Neuronal stem cell (in vitro differentiated cells): ENCODE measurements at regions not wholly inside any gene's neighbourhood (a gene's known extent, or its start where the extent isn't known, plus 50 kb on each side); places are given as distances from the start of the nearest gene placed in this dataset.

Source experiments
- DNase-seq: peaks from one replicate; pipeline ENCODE4 v3.0.0-alpha.2; 2013; ENCODE audit warnings: low spot score
- H2AFZ ChIP-seq: one replicate; pipeline ENCODE4 v1.6.1; 2013; ENCODE audit warnings: mild to moderate bottlenecking, low read length, inconsistent platforms
- H2AK5ac ChIP-seq: 2 replicates; pipeline ENCODE4 v1.6.1; 2013; ENCODE audit warnings: low read depth, mild to moderate bottlenecking, inconsistent platforms, low read length, moderate library complexity, mixed read lengths
- H2BK120ac ChIP-seq: 2 replicates; pipeline ENCODE4 v1.6.1; 2013; ENCODE audit warnings: low read depth, mild to moderate bottlenecking, inconsistent platforms, low read length, moderate library complexity, mixed read lengths
- H2BK12ac ChIP-seq: one replicate; pipeline ENCODE4 v1.6.1; 2013; ENCODE audit warnings: low read length, inconsistent platforms
- H2BK15ac ChIP-seq: 2 replicates; pipeline ENCODE4 v1.6.1; 2013; ENCODE audit warnings: mild to moderate bottlenecking, low read length, inconsistent platforms, mixed read lengths
- H2BK5ac ChIP-seq: one replicate; pipeline ENCODE4 v1.6.1; 2013; ENCODE audit warnings: inconsistent platforms, mild to moderate bottlenecking, low read length, moderate library complexity
- H3K14ac ChIP-seq: one replicate; pipeline ENCODE4 v1.6.1; 2013; ENCODE audit warnings: low read length, inconsistent platforms
- H3K18ac ChIP-seq: 2 replicates; pipeline ENCODE4 v1.6.1; 2013; ENCODE audit warnings: low read length, inconsistent platforms
- H3K23ac ChIP-seq: 2 replicates; pipeline ENCODE4 v1.6.1; 2013; ENCODE audit warnings: low read depth, mild to moderate bottlenecking, mixed read lengths, low read length, inconsistent platforms; ENCODE audit not compliant: poor library complexity
- H3K27ac ChIP-seq: replicated peaks from 3 replicates; pipeline ENCODE4 v1.5.1; 2013; ENCODE audit warnings: low read length, inconsistent platforms
- H3K27me3 ChIP-seq, 3 experiments: 2 replicates each; pipeline ENCODE4 v1.6.1; 2013; ENCODE audit warnings: low read length in 3 of 3, mild to moderate bottlenecking in 2 of 3, inconsistent platforms in 1 of 3, low read depth in 1 of 3, mixed read lengths in 1 of 3, moderate library complexity in 1 of 3; ENCODE audit not compliant: control insufficient read depth in 3 of 3, insufficient read depth in 3 of 3
- H3K36me3 ChIP-seq, 2 donors: replicated peaks in 1 of 2; 2 replicates each; pipeline ENCODE4 v1.6.1; 2013; ENCODE audit warnings: low read length in 2 of 2; ENCODE audit not compliant: control insufficient read depth in 2 of 2, insufficient read depth in 2 of 2
- H3K4ac ChIP-seq: 2 replicates; pipeline ENCODE4 v1.6.1; 2013; ENCODE audit warnings: inconsistent platforms, mild to moderate bottlenecking, low read length, moderate library complexity
- H3K4me1 ChIP-seq, 2 donors: 1 replicate in 1 of 2; 2 replicates in 1 of 2; pipeline ENCODE4 v1.6.1; 2013; ENCODE audit warnings: low read length in 2 of 2, low read depth in 1 of 2; ENCODE audit not compliant: control insufficient read depth in 2 of 2, insufficient read depth in 1 of 2
- H3K4me2 ChIP-seq: one replicate; pipeline ENCODE4 v1.6.1; 2013; ENCODE audit warnings: mild to moderate bottlenecking, low read length, inconsistent platforms; ENCODE audit not compliant: insufficient read depth, poor library complexity, severe bottlenecking
- H3K4me3 ChIP-seq, 2 donors: 2 replicates each; pipeline ENCODE4 v1.5.1; 2013; ENCODE audit warnings: low read length in 2 of 2, mild to moderate bottlenecking in 2 of 2, inconsistent platforms in 1 of 2, moderate library complexity in 1 of 2
- H3K79me1 ChIP-seq: one replicate; pipeline ENCODE4 v1.6.1; 2013; ENCODE audit warnings: low read depth, mild to moderate bottlenecking, inconsistent platforms, low read length, moderate library complexity
- H3K9ac ChIP-seq: one replicate; pipeline ENCODE4 v1.6.1; 2013; ENCODE audit warnings: mild to moderate bottlenecking, low read depth, low read length, inconsistent platforms; ENCODE audit not compliant: poor library complexity
- H3K9me3 ChIP-seq, 2 donors: replicated peaks in 1 of 2; 2 replicates each; pipeline versions ENCODE3 to v1.6.1; 2013; ENCODE audit warnings: low read length in 2 of 2, mild to moderate bottlenecking in 2 of 2, inconsistent platforms in 1 of 2, low read depth in 1 of 2, mixed read lengths in 1 of 2, moderate library complexity in 1 of 2; ENCODE audit not compliant: control insufficient read depth in 2 of 2, insufficient read depth in 1 of 2
- H4K8ac ChIP-seq: one replicate; pipeline ENCODE4 v1.6.1; 2013; ENCODE audit warnings: low read depth, mild to moderate bottlenecking, inconsistent platforms, low read length, moderate library complexity
- H4K91ac ChIP-seq: one replicate; pipeline ENCODE4 v1.6.1; 2013; ENCODE audit warnings: low read length, low read depth, mild to moderate bottlenecking, inconsistent platforms; ENCODE audit not compliant: poor library complexity
- WGBS, 2 donors: extraction: QIAGEN DNeasy Blood & Tissue Kit; methylation state at CpG; one replicate each; pipeline ENCODE4 v1.1.7; 2013; ENCODE audit warnings: missing lambda C conversion rate in 2 of 2, mixed read lengths in 1 of 2; ENCODE audit not compliant: insufficient read length in 2 of 2, insufficient replicate concordance in 1 of 2; ENCODE audit errors: extremely low coverage in 2 of 2; 5-methylcytosine and 5-hydroxymethylcytosine counted together

- Histone ChIP-seq H2BK12ac (no peak overlapping the region), H4K8ac (no peak overlapping the region), H3K4ac (no peak overlapping the region), H3K27ac (no peak overlapping the region), H3K18ac (no peak overlapping the region), H3K36me3 (no peaks in the 10 kb centered on the region), H3K4me1 (peaks cover 0 to 2% of the 10 kb centered on the region in 2 donors), H2BK15ac (no peak overlapping the region), H2AFZ (no peak overlapping the region), H3K9me3 (no peaks in the 10 kb centered on the region), H3K14ac (no peak overlapping the region), H3K23ac (no peak overlapping the region), H2BK5ac (no peak overlapping the region), H3K27me3 (no peaks in the 10 kb centered on the region), H3K4me3 (no peak overlapping the region), H2AK5ac (no peak overlapping the region), H3K79me1 (no peaks in the 10 kb centered on the region), H3K9ac (no peak overlapping the region), H4K91ac (no peak overlapping the region), H3K4me2 (no peak overlapping the region), H2BK120ac (no peak overlapping the region)
- no CpG with 5 or more reads among the region's 2 CpGs for WGBS, 2 donors
- DNase-seq: no peak
Measured at GRCh38 chr14:81886588-81886987, 352.9 kb upstream of the SEL1L start.

GRCh38 chr14:81889529-81889928 is 355.9 kb upstream of the SEL1L start:
- Histone ChIP-seq H3K9ac (no peak overlapping the region), H3K4me3 (no peak overlapping the region), H3K36me3 (no peaks in the 10 kb centered on the region), H3K9me3 (no peaks in the 10 kb centered on the region), H2AK5ac (no peak overlapping the region), H3K4me1 (peaks cover 0 to 2% of the 10 kb centered on the region in 2 donors), H4K91ac (no peak overlapping the region), H3K18ac (no peak overlapping the region), H3K4ac (no peak overlapping the region), H3K4me2 (no peak overlapping the region), H3K23ac (no peak overlapping the region), H3K14ac (no peak overlapping the region), H4K8ac (no peak overlapping the region), H2BK120ac (no peak overlapping the region), H3K27me3 (no peaks in the 10 kb centered on the region), H3K27ac (no peak overlapping the region), H2AFZ (no peak overlapping the region), H3K79me1 (no peaks in the 10 kb centered on the region), H2BK15ac (no peak overlapping the region), H2BK12ac (no peak overlapping the region), H2BK5ac (no peak overlapping the region)
- DNase-seq: no peak
- no CpG with 5 or more reads among the region's 2 CpGs for WGBS, 2 donors

GRCh38 chr14:81890020-81890419 is 356.4 kb upstream of the SEL1L start:
- no peak overlapping the region for H2BK5ac ChIP-seq
- H2AK5ac ChIP-seq: no peak overlapping the region
- H4K91ac ChIP-seq: no peak overlapping the region
- H3K18ac ChIP-seq: no peak overlapping the region
- H3K27me3 ChIP-seq: no peaks in the 10 kb centered on the region
- no peaks in the 10 kb centered on the region for H3K9me3 ChIP-seq
- no peak overlapping the region for H3K4me3 ChIP-seq
- no peak overlapping the region for H2BK15ac ChIP-seq
- no peak overlapping the region for H2AFZ ChIP-seq
- H2BK120ac ChIP-seq: no peak overlapping the region
- no peak overlapping the region for H4K8ac ChIP-seq
- no CpG with 5 or more reads among the region's 1 CpG for WGBS, 2 donors
- no peaks in the 10 kb centered on the region for H3K79me1 ChIP-seq
- H3K14ac ChIP-seq: no peak overlapping the region
- no peak overlapping the region for H3K4ac ChIP-seq
- no peak overlapping the region for H2BK12ac ChIP-seq
- H3K9ac ChIP-seq: no peak overlapping the region
- peaks cover 0 to 2% of the 10 kb centered on the region in 2 donors for H3K4me1 ChIP-seq
- no peak for DNase-seq
- no peaks in the 10 kb centered on the region for H3K36me3 ChIP-seq
- no peak overlapping the region for H3K4me2 ChIP-seq
- H3K23ac ChIP-seq: no peak overlapping the region
- no peak overlapping the region for H3K27ac ChIP-seq

GRCh38 chr14:81903477-81903876 is 369.8 kb upstream of the SEL1L start:
- no peak overlapping the region for H3K4me3 ChIP-seq
- WGBS, 2 donors: no CpG with 5 or more reads among the region's 5 CpGs
- H2BK120ac ChIP-seq: no peak overlapping the region
- H3K79me1 ChIP-seq: no peaks in the 10 kb centered on the region
- no peak overlapping the region for H3K18ac ChIP-seq
- H3K4me2 ChIP-seq: no peak overlapping the region
- H2BK15ac ChIP-seq: no peak overlapping the region
- H2AFZ ChIP-seq: no peak overlapping the region
- H3K27ac ChIP-seq: no peak overlapping the region
- H3K4ac ChIP-seq: no peak overlapping the region
- H2BK5ac ChIP-seq: no peak overlapping the region
- no peaks in the 10 kb centered on the region for H3K36me3 ChIP-seq
- no peak overlapping the region for H4K91ac ChIP-seq
- no peaks in the 10 kb centered on the region for H3K4me1 ChIP-seq
- no peak overlapping the region for H4K8ac ChIP-seq
- no peak overlapping the region for H2BK12ac ChIP-seq
- H2AK5ac ChIP-seq: no peak overlapping the region
- H3K23ac ChIP-seq: no peak overlapping the region
- H3K9ac ChIP-seq: no peak overlapping the region
- H3K27me3 ChIP-seq: no peaks in the 10 kb centered on the region
- no peak overlapping the region for H3K14ac ChIP-seq
- no peaks in the 10 kb centered on the region for H3K9me3 ChIP-seq
- no peak for DNase-seq
